Heart left ventricle (tissue), 16 donors: ENCODE measurements at regions not wholly inside any gene's neighbourhood (a gene's known extent, or its start where the extent isn't known, plus 50 kb on each side); places are given as distances from the start of the nearest gene placed in this dataset.

Experiments used
- ATAC-seq, 4 donors: fragments of 200-7000 bp; cut with Tn5 transposase; one replicate each; pipeline ENCODE4 v1.9.1; 2020 to 2022; ENCODE audit warnings: moderate library complexity in 4 of 4, mild to moderate bottlenecking in 3 of 4, moderate number of reproducible peaks in 1 of 4
- DNase-seq, 5 donors: peaks; one replicate each; pipeline ENCODE4 v3.0.0-alpha.2; 2020
- H3K27ac ChIP-seq, 12 donors: fragments of 200-600 bp; sonication (generic) in 4 of 12; one replicate each; pipeline versions ENCODE4 v1.5.0 to v1.8.0; 2016 to 2022; ENCODE audit warnings: mild to moderate bottlenecking in 2 of 12
- H3K27me3 ChIP-seq, 9 donors: fragments of 200-600 bp; sonication (generic) in 2 of 9; one replicate each; pipeline versions ENCODE4 v1.5.1 to v1.8.0; 2016 to 2022; ENCODE audit warnings: mild to moderate bottlenecking in 3 of 9
- H3K36me3 ChIP-seq, 9 donors: fragments of 200-600 bp; sonication (generic) in 2 of 9; one replicate each; pipeline versions ENCODE4 v1.5.0 to v1.8.0; 2018 to 2022; ENCODE audit warnings: mild to moderate bottlenecking in 2 of 9
- H3K4me1 ChIP-seq, 12 donors: fragments of 200-600 bp; sonication (generic) in 4 of 12; one replicate each; pipeline versions ENCODE4 v1.5.0 to v1.8.0; 2016 to 2022; ENCODE audit warnings: mild to moderate bottlenecking in 3 of 12
- H3K4me3 ChIP-seq, 12 donors: fragments of 200-600 bp; sonication (generic) in 4 of 12; one replicate each; pipeline versions ENCODE4 v1.5.0 to v1.8.0; 2017 to 2022; ENCODE audit warnings: mild to moderate bottlenecking in 9 of 12, moderate library complexity in 4 of 12
- H3K9me3 ChIP-seq, 12 donors: fragments of 200-600 bp; sonication (generic) in 4 of 12; one replicate each; pipeline versions ENCODE4 v1.5.0 to v1.8.0; 2016 to 2022; ENCODE audit warnings: mild to moderate bottlenecking in 1 of 12
- CTCF ChIP-seq, 12 donors: fragments of 200-600 bp; sonication (generic) in 4 of 12; IDR thresholded peaks; one replicate each; pipeline versions ENCODE4 v1.5.0 to v1.8.0; 2018 to 2022; ENCODE audit warnings: antibody characterized with exemption in 12 of 12, mild to moderate bottlenecking in 5 of 12
- POLR2A ChIP-seq, 2 donors: fragments of 450-650 bp; IDR thresholded peaks; one replicate each; pipeline ENCODE4 v1.6.1; 2017; ENCODE audit warnings: antibody characterized with exemption in 2 of 2, mild to moderate bottlenecking in 2 of 2, moderate library complexity in 2 of 2
- WGBS, 4 donors: extraction: QIAGEN DNeasy Blood & Tissue Kit in 2 of 4; methylation state at CpG; one replicate each; pipeline versions ENCODE4 v1.1.5 to v1.1.7; 2013 to 2018; 5-methylcytosine and 5-hydroxymethylcytosine counted together
- intact Hi-C, 10 donors: fragments of 100-400 bp; cut with DNase I; formaldehyde crosslinking; loops; one replicate each; pipeline versions ENCODE4 v1.11.1 to v1.14.2; 2022
- donor health status: ischemic (EF 13 %, LVEDD 7.1; RV severe dilation, severe dysfunction).
- donor health status: healthy with polysubstance abuse.
- donor health status: DM: no; HTN: yes; CAD: no.
- donor health status: DM: no; HTN: no; CAD: no.
- donor health status: ischemic (EF 25% LVEDD 6.9; RV normal size, moderate dysfunction).
- donor health status: ischemic (EF 25% LVEDD 5.7; RV mildly dilated, moderate dysfunction).
- donor health status: healthy.
- donor health status: DM: yes; HTN: yes; CAD: no.
- donor health status: ischemic (EF 35%, LVEDD 5.7; RV mildly dilated, moderate dysfunction).
- donor health status: nonischemic (EF 11% LVEDD 7.7; RV severe dilation, severe dysfunction).
- donor health status: DM: yes; HTN: yes; CAD: no.
- donor health status: PGD.
- donor health status: ischemic (EF 29% LVEDD 5.4; RV normal size, mild dysfunction).
- donor health status: nonischemic (EF 23%, LVEDD 6.1; RV moderate dilation, normal function).

- no peak for TF ChIP-seq POLR2A (IDR thresholded peaks at IDR 0.05)
- TF ChIP-seq CTCF (IDR thresholded peaks at IDR 0.05): no peak
- Histone ChIP-seq H3K9me3 (no peaks in the 10 kb centered on the region), H3K27ac (no peak overlapping the region), H3K27me3 (no peaks in the 10 kb centered on the region), H3K4me1 (no peaks in the 10 kb centered on the region), H3K36me3 (no peaks in the 10 kb centered on the region), H3K4me3 (no peak overlapping the region)
- intact Hi-C loops: no loop called here
- ATAC-seq (no peak), DNase-seq (no peak)
- 13 to 74% (median 51%) methylated on average over 3 of the region's 3 CpGs for WGBS, 4 donors
Measured at GRCh38 chr4:30294295-30294694, 425.9 kb upstream of the PCDH7 start.

- intact Hi-C loops: no loop called here
- Histone ChIP-seq H3K27me3 (no peaks in the 10 kb centered on the region), H3K27ac (no peak overlapping the region), H3K9me3 (no peaks in the 10 kb centered on the region), H3K36me3 (no peaks in the 10 kb centered on the region), H3K4me3 (no peak overlapping the region), H3K4me1 (no peaks in the 10 kb centered on the region)
- no peak for TF ChIP-seq POLR2A (IDR thresholded peaks at IDR 0.05)
- TF ChIP-seq CTCF (IDR thresholded peaks at IDR 0.05): no peak
- no peak for ATAC-seq
- DNase-seq: no peak
- 63 to 75% (median 69%) methylated on average over 5 of the region's 5 CpGs for WGBS, 4 donors
Measured at GRCh38 chr4:30295652-30296051, 424.5 kb upstream of the PCDH7 start.

GRCh38 chr4:30314001-30314400 lies 406.2 kb upstream of the PCDH7 start:
- intact Hi-C loops: no loop called here
- Histone ChIP-seq H3K4me1 (no peaks in the 10 kb centered on the region), H3K27me3 (no peaks in the 10 kb centered on the region), H3K27ac (no peak overlapping the region), H3K9me3 (peaks cover 0 to 7% (median 0%) of the 10 kb centered on the region in 12 donors), H3K4me3 (no peak overlapping the region), H3K36me3 (no peaks in the 10 kb centered on the region)
- ATAC-seq: no peak
- no peak for DNase-seq
- no peak for TF ChIP-seq CTCF (IDR thresholded peaks at IDR 0.05)
- no peak for TF ChIP-seq POLR2A (IDR thresholded peaks at IDR 0.05)

GRCh38 chr4:30330894-30331652 lies 389.1 kb upstream of the PCDH7 start:
- intact Hi-C loops: no loop called here
- no peaks in the 10 kb centered on the region for H3K27me3 ChIP-seq
- no peak overlapping the region for H3K4me3 ChIP-seq
- no peak overlapping the region for H3K27ac ChIP-seq
- DNase-seq (no peak), ATAC-seq (no peak)
- H3K36me3 ChIP-seq: no peaks in the 10 kb centered on the region
- WGBS, 4 donors: 65 to 93% (median 80%) methylated on average over 5 to 6 of the region's 6 CpGs
- H3K9me3 ChIP-seq: peaks cover 0 to 29% (median 4%) of the 10 kb centered on the region in 12 donors
- H3K4me1 ChIP-seq: no peaks in the 10 kb centered on the region
- TF ChIP-seq CTCF (IDR thresholded peaks at IDR 0.05) (no peak), POLR2A (IDR thresholded peaks at IDR 0.05) (no peak)
